ENCODE measurements at regions not wholly inside any gene's neighbourhood (a gene's known extent, or its start where the extent isn't known, plus 50 kb on each side); places are given as distances from the start of the nearest gene placed in this dataset.

- ATAC-seq (no peak), DNase-seq (no peak)
These were observed 152.8 kb downstream of the FSIP2 start for GRCh38 chr2:185891403-185891802.

GRCh38 chr2:185891804-185892411 is 153.3 kb downstream of the FSIP2 start:
- no peak for ATAC-seq
- intact Hi-C loops (cut with DNase I, micrococcal nuclease), result no loop called here

More at GRCh38 chr2:185891403-185891802, 152.8 kb downstream of the FSIP2 start:
- intact Hi-C loops (cut with DNase I, micrococcal nuclease), result no loop called here

GRCh38 chr2:185892484-185892883 is 153.9 kb downstream of the FSIP2 start:
- intact Hi-C loops (cut with DNase I, micrococcal nuclease), result no loop called here
- ATAC-seq (no peak), DNase-seq (no peak)

More at GRCh38 chr2:185891804-185892411, 153.3 kb downstream of the FSIP2 start:
- DNase-seq, result no peak

GRCh38 chr2:185894223-185894622 is 155.6 kb downstream of the FSIP2 start:
- ATAC-seq, result no peak
- DNase-seq, result no peak
- intact Hi-C loops (cut with DNase I, micrococcal nuclease), result no loop called here

- intact Hi-C loops (cut with DNase I, micrococcal nuclease), result no loop called here
- DNase-seq, result no peak
- ATAC-seq, result peak; percentile 91
These were observed 157.5 kb downstream of the FSIP2 start for GRCh38 chr2:185895828-185896693.

GRCh38 chr2:185899366-185899765 is 160.8 kb downstream of the FSIP2 start:
- DNase-seq, result no peak
- intact Hi-C loops (cut with DNase I, micrococcal nuclease), result no loop called here
- ATAC-seq, result peak; percentile 84

- DNase-seq (no peak), ATAC-seq (no peak)
- intact Hi-C loops (cut with DNase I, micrococcal nuclease), result no loop called here
These were observed 180.6 kb downstream of the FSIP2 start for GRCh38 chr2:185919155-185919554.

- no peak for ATAC-seq
These were observed 182.6 kb downstream of the FSIP2 start for GRCh38 chr2:185921048-185921756.

GRCh38 chr2:185934232-185934631 is 195.6 kb downstream of the FSIP2 start:
- DNase-seq, result no peak
- no peak for ATAC-seq
- intact Hi-C loops (cut with DNase I, micrococcal nuclease), result no loop called here

More at GRCh38 chr2:185921048-185921756, 182.6 kb downstream of the FSIP2 start:
- DNase-seq, result no peak
- intact Hi-C loops (cut with DNase I, micrococcal nuclease), result no loop called here

- DNase-seq, result no peak
- no peak for ATAC-seq
- intact Hi-C loops (cut with DNase I, micrococcal nuclease), result no loop called here
These were observed 201.3 kb downstream of the FSIP2 start for GRCh38 chr2:185939858-185940257.

GRCh38 chr2:185942855-185943254 is 204.3 kb downstream of the FSIP2 start:
- ATAC-seq (no peak), DNase-seq (no peak)
- intact Hi-C loops (cut with DNase I, micrococcal nuclease), result no loop called here

GRCh38 chr2:185947722-185948121 is 209.1 kb downstream of the FSIP2 start:
- intact Hi-C loops (cut with DNase I, micrococcal nuclease), result no loop called here
- ATAC-seq (no peak), DNase-seq (no peak)

- intact Hi-C loops (cut with DNase I, micrococcal nuclease), result no loop called here
- ATAC-seq (no peak), DNase-seq (no peak)
These were observed 213.5 kb downstream of the FSIP2 start for GRCh38 chr2:185952100-185952499.

- intact Hi-C loops (cut with DNase I, micrococcal nuclease), result no loop called here
- ATAC-seq, result no peak
- DNase-seq, result no peak
These were observed 215.8 kb downstream of the FSIP2 start for GRCh38 chr2:185954389-185954788.

GRCh38 chr2:185955050-185955449 is 216.4 kb downstream of the FSIP2 start:
- intact Hi-C loops (cut with DNase I, micrococcal nuclease), result no loop called here
- no peak for DNase-seq
- no peak for ATAC-seq

GRCh38 chr2:185967335-185967734 is 228.7 kb downstream of the FSIP2 start:
- DNase-seq (no peak), ATAC-seq (no peak)
- intact Hi-C loops (cut with DNase I, micrococcal nuclease), result no loop called here

- ATAC-seq, result peak; percentile 99
- intact Hi-C loops (cut with DNase I, micrococcal nuclease), result no loop called here
- DNase-seq, result peak; percentile 57 to 61
These were observed 231.7 kb downstream of the FSIP2 start for GRCh38 chr2:185970148-185970852.

- DNase-seq (no peak), ATAC-seq (no peak)
- intact Hi-C loops (cut with DNase I, micrococcal nuclease), result no loop called here
These were observed 240.2 kb downstream of the FSIP2 start for GRCh38 chr2:185978634-185979407.

Measured in left colon (tissue), 2 donors.